HEK293 (cell line): ENCODE measurements at regions not wholly inside any gene's neighbourhood (a gene's known extent, or its start where the extent isn't known, plus 50 kb on each side); places are given as distances from the start of the nearest gene placed in this dataset.

Source experiments
- CTCF ChIA-PET: fragments of 350-600 bp; formaldehyde crosslinking; extraction: SDS; loops from one replicate; lab custom pipeline; 2021; ENCODE audit warnings: antibody characterized with exemption; lab: Yijun Ruan, JAX
- POLR2A ChIA-PET: fragments of 300-600 bp; formaldehyde crosslinking; extraction: SDS; loops from one replicate; lab custom pipeline; 2020; ENCODE audit warnings: antibody characterized with exemption, inconsistent platforms; lab: Yijun Ruan, JAX
- H3K27ac ChIP-seq: fragments of 200-500 bp; sonication (Bioruptor generic); 2 replicates; pipeline ENCODE4 v1.5.1; 2014; ENCODE audit warnings: low read depth, low read length, control low read depth, inconsistent platforms; ENCODE audit errors: extremely low read depth
- H3K36me3 ChIP-seq, 2 experiments: fragments of 200-500 bp in 1 of 2; sonication (Bioruptor generic) in 1 of 2; 1 replicate in 1 of 2; 2 replicates in 1 of 2; pipeline ENCODE4 v1.5.1; 2014 to 2017; ENCODE audit warnings: inconsistent platforms in 2 of 2, low read length in 2 of 2; ENCODE audit not compliant: control insufficient read depth in 2 of 2, insufficient read depth in 1 of 2
- H3K4me1 ChIP-seq: fragments of 200-500 bp; sonication (Bioruptor generic); 2 replicates; pipeline ENCODE4 v1.5.1; 2014; ENCODE audit warnings: mild to moderate bottlenecking, low read length, inconsistent platforms; ENCODE audit not compliant: control insufficient read depth, insufficient read depth
- H3K4me3 ChIP-seq: 2 replicates; pipeline ENCODE4 v1.5.1; 2011; ENCODE audit warnings: low read depth, mild to moderate bottlenecking, control low read depth, low read length, moderate library complexity
- H3K9me3 ChIP-seq: fragments of 200-500 bp; sonication (Bioruptor generic); 2 replicates; pipeline ENCODE4 v1.5.1; 2014; ENCODE audit warnings: low read depth, low read length, inconsistent platforms; ENCODE audit not compliant: control insufficient read depth, insufficient read depth
- GLI4 ChIP-seq: fragments of 450-650 bp; formaldehyde crosslinking; IDR thresholded peaks from 2 replicates; pipeline ENCODE4 v1.5.1; 2016; ENCODE audit warnings: missing biosample characterization, missing genetic modification characterization
- GLIS1 ChIP-seq: fragments of 450-650 bp; formaldehyde crosslinking; IDR thresholded peaks from 2 replicates; pipeline ENCODE4 v1.5.1; 2016; ENCODE audit warnings: missing biosample characterization, missing genetic modification characterization
- GLIS2 ChIP-seq: fragments of 450-650 bp; formaldehyde crosslinking; IDR thresholded peaks from 2 replicates; pipeline ENCODE4 v1.5.1; 2016; ENCODE audit warnings: missing biosample characterization, missing genetic modification characterization
- HOXD13 ChIP-seq: sonication (generic); formaldehyde crosslinking; IDR thresholded peaks from 2 replicates; pipeline ENCODE4 v1.8.0; 2022; ENCODE audit warnings: missing genetic modification reagents, borderline replicate concordance
- KLF16 ChIP-seq: fragments of 450-650 bp; formaldehyde crosslinking; IDR thresholded peaks from 2 replicates; pipeline ENCODE4 v1.5.1; 2017; ENCODE audit warnings: missing biosample characterization, missing genetic modification characterization
- MZF1 ChIP-seq: fragments of 450-650 bp; formaldehyde crosslinking; IDR thresholded peaks from 2 replicates; pipeline ENCODE4 v1.5.1; 2017; ENCODE audit warnings: missing biosample characterization, missing genetic modification characterization, borderline replicate concordance
- SP2 ChIP-seq: fragments of 450-650 bp; formaldehyde crosslinking; IDR thresholded peaks from 2 replicates; pipeline ENCODE4 v1.5.1; 2016; ENCODE audit warnings: missing biosample characterization, missing genetic modification characterization
- TRIM28 ChIP-seq: IDR thresholded peaks from 2 replicates; pipeline ENCODE4 v1.6.1; 2011; ENCODE audit warnings: low read length, control low read depth, borderline replicate concordance
- ZBTB20 ChIP-seq: fragments of 450-650 bp; formaldehyde crosslinking; IDR thresholded peaks from 2 replicates; pipeline ENCODE4 v1.5.1; 2016; ENCODE audit warnings: missing biosample characterization, missing genetic modification characterization
- ZBTB8A ChIP-seq: fragments of 450-650 bp; formaldehyde crosslinking; IDR thresholded peaks from 2 replicates; pipeline ENCODE4 v1.5.1; 2016; ENCODE audit warnings: missing biosample characterization, missing genetic modification characterization
- ZFP3 ChIP-seq: fragments of 450-650 bp; formaldehyde crosslinking; IDR thresholded peaks from 2 replicates; pipeline ENCODE4 v1.5.1; 2016; ENCODE audit warnings: low read depth, missing biosample characterization, missing genetic modification characterization
- ZNF121 ChIP-seq: fragments of 450-650 bp; formaldehyde crosslinking; IDR thresholded peaks from 2 replicates; pipeline ENCODE4 v1.5.1; 2016; ENCODE audit warnings: missing biosample characterization, missing genetic modification characterization
- ZNF138 ChIP-seq: fragments of 450-650 bp; formaldehyde crosslinking; IDR thresholded peaks from 2 replicates; pipeline ENCODE4 v1.5.1; 2016; ENCODE audit warnings: missing biosample characterization, missing genetic modification characterization, borderline replicate concordance
- ZNF140 ChIP-seq: fragments of 450-650 bp; formaldehyde crosslinking; IDR thresholded peaks from 2 replicates; pipeline ENCODE4 v1.5.1; 2016; ENCODE audit warnings: missing biosample characterization, missing genetic modification characterization
- ZNF146 ChIP-seq: fragments of 450-650 bp; formaldehyde crosslinking; IDR thresholded peaks from 2 replicates; pipeline ENCODE4 v1.5.1; 2016; ENCODE audit warnings: missing biosample characterization, missing genetic modification characterization
- ZNF155 ChIP-seq: fragments of 450-650 bp; formaldehyde crosslinking; IDR thresholded peaks from 2 replicates; pipeline ENCODE4 v1.5.1; 2016; ENCODE audit warnings: missing biosample characterization, missing genetic modification characterization
- ZNF169 ChIP-seq: fragments of 450-650 bp; formaldehyde crosslinking; IDR thresholded peaks from 2 replicates; pipeline ENCODE4 v1.5.1; 2016; ENCODE audit warnings: missing biosample characterization, missing genetic modification characterization
- ZNF184 ChIP-seq: fragments of 450-650 bp; IDR thresholded peaks from 2 replicates; pipeline ENCODE4 v1.5.1; 2018; ENCODE audit warnings: missing biosample characterization, mild to moderate bottlenecking, missing genetic modification characterization
- ZNF19 ChIP-seq: fragments of 450-650 bp; formaldehyde crosslinking; IDR thresholded peaks from 2 replicates; pipeline ENCODE4; 2016; ENCODE audit warnings: missing biosample characterization, missing genetic modification characterization, low read depth
- ZNF214 ChIP-seq: fragments of 450-650 bp; formaldehyde crosslinking; IDR thresholded peaks from 2 replicates; pipeline ENCODE4 v1.5.1; 2017; ENCODE audit warnings: missing biosample characterization, mild to moderate bottlenecking, missing genetic modification characterization, borderline replicate concordance
- ZNF473 ChIP-seq: fragments of 450-650 bp; formaldehyde crosslinking; IDR thresholded peaks from 2 replicates; pipeline ENCODE4 v1.5.1; 2017; ENCODE audit warnings: missing biosample characterization, missing genetic modification characterization
- ZNF560 ChIP-seq: fragments of 450-650 bp; formaldehyde crosslinking; IDR thresholded peaks from 2 replicates; pipeline ENCODE4 v1.5.1; 2017; ENCODE audit warnings: missing biosample characterization, missing genetic modification characterization, borderline replicate concordance
- ZNF571 ChIP-seq: fragments of 450-650 bp; formaldehyde crosslinking; IDR thresholded peaks from 2 replicates; pipeline ENCODE4 v1.5.0; 2017; ENCODE audit warnings: missing biosample characterization, missing genetic modification characterization
- ZNF658 ChIP-seq: fragments of 450-650 bp; formaldehyde crosslinking; IDR thresholded peaks from 2 replicates; pipeline ENCODE4; 2016; ENCODE audit warnings: missing biosample characterization, missing genetic modification characterization
- ZSCAN23 ChIP-seq: fragments of 450-650 bp; formaldehyde crosslinking; IDR thresholded peaks from 2 replicates; pipeline ENCODE4 v1.5.1; 2016; ENCODE audit warnings: missing biosample characterization, missing genetic modification characterization
- TF ChIP-seq, protein P1 (sequence below): fragments of 450-650 bp; formaldehyde crosslinking; IDR thresholded peaks from 2 replicates; pipeline ENCODE4 v1.5.1; 2016; ENCODE audit warnings: missing biosample characterization, missing genetic modification characterization
- TF ChIP-seq, protein P2 (sequence below): fragments of 450-650 bp; formaldehyde crosslinking; IDR thresholded peaks from 2 replicates; pipeline ENCODE4 v1.5.1; 2017; ENCODE audit warnings: missing biosample characterization, mild to moderate bottlenecking, missing genetic modification characterization, moderate library complexity
- TF ChIP-seq, protein P3 (sequence below): fragments of 450-650 bp; formaldehyde crosslinking; IDR thresholded peaks from 2 replicates; pipeline ENCODE4 v1.5.1; 2016; ENCODE audit warnings: missing biosample characterization, missing genetic modification characterization, low read depth
- TF ChIP-seq, protein P4 (sequence below): fragments of 450-650 bp; formaldehyde crosslinking; IDR thresholded peaks from 2 replicates; pipeline ENCODE4 v1.5.1; 2016; ENCODE audit warnings: missing biosample characterization, missing genetic modification characterization

DNA sequence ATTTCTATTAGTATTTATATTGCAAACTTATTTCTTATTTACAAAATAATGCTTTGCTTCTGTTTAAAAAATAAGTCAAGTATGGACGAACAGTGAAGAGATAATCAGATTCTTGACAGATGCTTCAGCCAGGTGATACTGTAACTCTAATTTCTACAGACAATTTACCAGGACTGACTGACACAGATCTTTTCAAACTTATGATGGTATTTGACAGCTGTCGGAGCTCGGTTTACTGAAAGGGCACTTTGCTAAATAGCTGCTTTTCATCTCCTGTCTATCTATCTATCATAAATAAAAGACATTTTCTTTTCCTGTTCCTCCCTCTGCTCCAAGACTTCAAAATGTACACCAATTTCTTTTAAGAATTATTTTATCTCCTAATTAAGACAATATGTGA, 422.5 kb upstream of the SLC8A1 start:
- no peak for TF ChIP-seq ZSCAN23 (tag by site-specific recombination)
- no peak for TF ChIP-seq ZFP3 (tag by site-specific recombination)
- TF ChIP-seq ZNF658 (tag by site-specific recombination): no peak
- no peak for TF ChIP-seq ZNF121 (tag by site-specific recombination)
- no peak for TF ChIP-seq ZNF155 (tag by site-specific recombination)
- TF ChIP-seq, protein P1, sequence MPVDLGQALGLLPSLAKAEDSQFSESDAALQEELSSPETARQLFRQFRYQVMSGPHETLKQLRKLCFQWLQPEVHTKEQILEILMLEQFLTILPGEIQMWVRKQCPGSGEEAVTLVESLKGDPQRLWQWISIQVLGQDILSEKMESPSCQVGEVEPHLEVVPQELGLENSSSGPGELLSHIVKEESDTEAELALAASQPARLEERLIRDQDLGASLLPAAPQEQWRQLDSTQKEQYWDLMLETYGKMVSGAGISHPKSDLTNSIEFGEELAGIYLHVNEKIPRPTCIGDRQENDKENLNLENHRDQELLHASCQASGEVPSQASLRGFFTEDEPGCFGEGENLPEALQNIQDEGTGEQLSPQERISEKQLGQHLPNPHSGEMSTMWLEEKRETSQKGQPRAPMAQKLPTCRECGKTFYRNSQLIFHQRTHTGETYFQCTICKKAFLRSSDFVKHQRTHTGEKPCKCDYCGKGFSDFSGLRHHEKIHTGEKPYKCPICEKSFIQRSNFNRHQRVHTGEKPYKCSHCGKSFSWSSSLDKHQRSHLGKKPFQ (tag by site-specific recombination): no peak
- no peak for TF ChIP-seq ZBTB8A (tag by site-specific recombination)
- no peak for TF ChIP-seq ZNF140 (tag by site-specific recombination)
- TF ChIP-seq SP2 (tag by site-specific recombination): no peak
- TF ChIP-seq ZNF571: no peak
- no peak for TF ChIP-seq ZNF560 (tag by site-specific recombination)
- TF ChIP-seq ZNF184 (tag by site-specific recombination): no peak
- no peak for TF ChIP-seq TRIM28
- no peak for TF ChIP-seq KLF16 (tag by site-specific recombination)
- TF ChIP-seq MZF1: no peak
- no peak for TF ChIP-seq ZNF146
- TF ChIP-seq ZNF214 (tag by site-specific recombination): no peak
- TF ChIP-seq ZBTB20 (tag by site-specific recombination): no peak
- H3K4me1 ChIP-seq: no peaks in the 10 kb centered on the region
- H3K4me3 ChIP-seq: no peak overlapping the region
- H3K27ac ChIP-seq: no peak overlapping the region
- ChIA-PET POLR2A (no interaction called here), CTCF (no interaction called here)
- no peaks in the 10 kb centered on the region for H3K9me3 ChIP-seq
- H3K36me3 ChIP-seq: no peaks in the 10 kb centered on the region

DNA sequence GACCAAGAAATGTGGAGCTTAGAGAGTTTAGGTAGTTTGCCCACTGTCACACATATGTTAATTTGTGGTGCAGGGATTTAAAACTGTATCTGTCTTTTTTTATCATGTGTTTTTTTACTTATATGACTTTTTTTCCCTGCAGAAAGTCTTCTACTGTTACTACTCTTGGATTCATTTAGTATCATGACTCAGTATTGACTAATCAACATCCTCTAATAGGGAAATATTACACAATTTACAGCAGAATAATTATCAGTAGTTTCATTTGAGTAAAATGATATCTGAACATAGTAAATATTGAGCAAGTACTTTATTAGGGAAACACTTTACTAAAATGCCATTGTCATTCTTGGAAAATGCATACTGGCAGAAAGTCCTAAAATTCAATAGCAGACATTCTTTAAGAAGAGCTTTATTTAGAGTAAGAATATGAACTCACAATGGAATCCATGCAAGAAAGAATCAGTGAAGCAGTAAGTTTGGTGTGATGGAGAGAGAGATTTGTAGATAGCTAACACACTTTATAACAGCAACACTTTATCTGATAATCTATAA, 425.9 kb upstream of the SLC8A1 start:
- no peak overlapping the region for H3K27ac ChIP-seq
- no peaks in the 10 kb centered on the region for H3K4me1 ChIP-seq
- no peak overlapping the region for H3K4me3 ChIP-seq
- ChIA-PET CTCF (no interaction called here), POLR2A (no interaction called here)
- no peaks in the 10 kb centered on the region for H3K9me3 ChIP-seq
- no peak for TF ChIP-seq GLIS1
- no peak for TF ChIP-seq ZNF138
- TF ChIP-seq, protein P2, sequence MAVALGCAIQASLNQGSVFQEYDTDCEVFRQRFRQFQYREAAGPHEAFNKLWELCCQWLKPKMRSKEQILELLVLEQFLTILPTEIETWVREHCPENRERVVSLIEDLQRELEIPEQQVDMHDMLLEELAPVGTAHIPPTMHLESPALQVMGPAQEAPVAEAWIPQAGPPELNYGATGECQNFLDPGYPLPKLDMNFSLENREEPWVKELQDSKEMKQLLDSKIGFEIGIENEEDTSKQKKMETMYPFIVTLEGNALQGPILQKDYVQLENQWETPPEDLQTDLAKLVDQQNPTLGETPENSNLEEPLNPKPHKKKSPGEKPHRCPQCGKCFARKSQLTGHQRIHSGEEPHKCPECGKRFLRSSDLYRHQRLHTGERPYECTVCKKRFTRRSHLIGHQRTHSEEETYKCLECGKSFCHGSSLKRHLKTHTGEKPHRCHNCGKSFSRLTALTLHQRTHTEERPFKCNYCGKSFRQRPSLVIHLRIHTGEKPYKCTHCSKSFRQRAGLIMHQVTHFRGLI (tag by site-specific recombination): no peak
- TF ChIP-seq GLIS2 (tag by site-specific recombination): no peak
- no peak for TF ChIP-seq GLI4 (tag by site-specific recombination)
- no peak for TF ChIP-seq TRIM28
- no peak for TF ChIP-seq HOXD13 (CRISPR knock-in tag)
- TF ChIP-seq, protein P3, sequence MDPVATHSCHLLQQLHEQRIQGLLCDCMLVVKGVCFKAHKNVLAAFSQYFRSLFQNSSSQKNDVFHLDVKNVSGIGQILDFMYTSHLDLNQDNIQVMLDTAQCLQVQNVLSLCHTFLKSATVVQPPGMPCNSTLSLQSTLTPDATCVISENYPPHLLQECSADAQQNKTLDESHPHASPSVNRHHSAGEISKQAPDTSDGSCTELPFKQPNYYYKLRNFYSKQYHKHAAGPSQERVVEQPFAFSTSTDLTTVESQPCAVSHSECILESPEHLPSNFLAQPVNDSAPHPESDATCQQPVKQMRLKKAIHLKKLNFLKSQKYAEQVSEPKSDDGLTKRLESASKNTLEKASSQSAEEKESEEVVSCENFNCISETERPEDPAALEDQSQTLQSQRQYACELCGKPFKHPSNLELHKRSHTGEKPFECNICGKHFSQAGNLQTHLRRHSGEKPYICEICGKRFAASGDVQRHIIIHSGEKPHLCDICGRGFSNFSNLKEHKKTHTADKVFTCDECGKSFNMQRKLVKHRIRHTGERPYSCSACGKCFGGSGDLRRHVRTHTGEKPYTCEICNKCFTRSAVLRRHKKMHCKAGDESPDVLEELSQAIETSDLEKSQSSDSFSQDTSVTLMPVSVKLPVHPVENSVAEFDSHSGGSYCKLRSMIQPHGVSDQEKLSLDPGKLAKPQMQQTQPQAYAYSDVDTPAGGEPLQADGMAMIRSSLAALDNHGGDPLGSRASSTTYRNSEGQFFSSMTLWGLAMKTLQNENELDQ: no peak
- no peak for TF ChIP-seq ZNF169 (tag by site-specific recombination)
- no peak for TF ChIP-seq ZNF19 (tag by site-specific recombination)
- no peak for TF ChIP-seq ZNF473 (tag by site-specific recombination)
- TF ChIP-seq, protein P4, sequence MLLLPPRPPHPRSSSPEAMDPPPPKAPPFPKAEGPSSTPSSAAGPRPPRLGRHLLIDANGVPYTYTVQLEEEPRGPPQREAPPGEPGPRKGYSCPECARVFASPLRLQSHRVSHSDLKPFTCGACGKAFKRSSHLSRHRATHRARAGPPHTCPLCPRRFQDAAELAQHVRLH (tag by site-specific recombination): no peak
- H3K36me3 ChIP-seq: no peaks in the 10 kb centered on the region
